DMS53 (cell line): ENCODE measurements at regions not wholly inside any gene's neighbourhood (a gene's known extent, or its start where the extent isn't known, plus 50 kb on each side); places are given as distances from the start of the nearest gene placed in this dataset.
A peak's percentile ranks its signal among the peaks of the same experiment; 100 is the strongest.
"Not testable (repeated sequence)": the region's sequence is repeated elsewhere in the genome, so short reads cannot be mapped to it uniquely, and the experiment has no call there.

ENCODE experiments used
- DNase-seq: peaks from one replicate; lab custom pipeline; 2025; lab: John Stamatoyannopoulos, UW

DNA sequence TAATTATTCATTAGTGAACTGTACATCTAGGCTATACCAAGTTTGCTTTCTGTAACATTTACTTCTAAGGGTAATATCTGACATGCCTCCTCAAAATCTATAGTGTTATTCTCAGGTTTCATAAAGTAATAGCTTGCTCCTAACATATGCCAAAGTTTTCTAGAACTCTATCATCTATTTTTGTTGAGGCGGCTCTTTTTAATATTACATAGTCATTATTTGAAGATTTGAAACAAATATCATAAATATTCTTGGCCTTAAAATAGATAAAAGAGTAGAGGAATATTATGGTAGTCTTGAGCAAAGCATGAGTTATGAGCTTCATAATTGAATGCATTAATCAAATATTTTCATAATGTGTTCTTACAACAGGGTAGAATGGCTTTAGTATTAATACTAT is 327.2 kb upstream of the KCND2 start:
- DNase-seq = no peak

DNA sequence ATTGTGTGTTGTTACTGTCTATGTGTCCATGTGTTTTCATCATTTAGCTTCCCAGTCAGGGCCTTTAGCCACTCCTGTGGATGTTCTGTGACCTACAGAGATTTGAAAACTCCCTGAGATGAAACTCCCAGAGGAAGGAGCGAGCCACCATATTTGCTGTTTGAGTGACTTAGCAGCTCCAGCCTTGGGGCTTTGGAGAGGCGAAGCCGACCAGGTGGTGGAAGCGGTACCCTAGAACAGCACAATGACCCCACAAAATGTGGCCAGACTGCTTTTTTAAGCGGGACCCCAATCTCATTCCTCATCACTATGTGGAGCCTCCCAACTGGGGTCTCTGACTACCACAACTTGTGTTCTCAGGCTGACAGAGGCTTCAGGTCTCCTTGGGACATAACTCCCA is 323.9 kb upstream of the KCND2 start:
- DNase-seq = no peak

DNA sequence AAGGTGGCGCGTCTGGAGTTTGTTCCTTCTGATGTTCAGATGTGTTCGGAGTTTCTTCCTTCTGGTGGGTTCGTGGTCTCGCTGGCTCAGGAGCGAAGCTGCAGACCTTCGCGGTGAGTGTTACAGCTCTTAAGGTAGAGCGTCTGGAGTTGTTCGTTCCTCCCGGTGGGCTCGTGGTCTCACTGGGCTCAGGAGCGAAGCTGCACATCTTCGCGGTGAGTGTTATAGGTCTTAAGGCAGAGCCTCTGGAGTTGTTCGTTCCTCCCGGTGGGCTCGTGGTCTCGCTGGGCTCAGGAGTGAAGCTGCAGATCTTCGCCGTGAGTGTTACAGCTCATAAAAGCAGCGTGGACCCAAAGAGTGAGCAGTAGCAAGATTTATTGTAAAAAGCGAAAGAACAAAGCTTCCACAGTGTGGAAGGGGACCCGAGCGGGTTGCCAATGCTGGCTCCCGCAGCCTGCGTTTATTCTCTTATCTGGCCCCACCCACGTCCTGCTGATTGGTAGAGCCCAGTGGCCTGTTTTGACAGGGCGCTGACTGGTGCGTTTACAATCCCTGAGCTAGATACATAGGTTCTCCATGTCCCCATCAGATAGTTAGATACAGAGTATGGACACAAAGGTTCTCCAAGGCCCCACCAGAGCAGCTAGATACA is 322.5 kb upstream of the KCND2 start:
- not testable (repeated sequence) for DNase-seq

DNA sequence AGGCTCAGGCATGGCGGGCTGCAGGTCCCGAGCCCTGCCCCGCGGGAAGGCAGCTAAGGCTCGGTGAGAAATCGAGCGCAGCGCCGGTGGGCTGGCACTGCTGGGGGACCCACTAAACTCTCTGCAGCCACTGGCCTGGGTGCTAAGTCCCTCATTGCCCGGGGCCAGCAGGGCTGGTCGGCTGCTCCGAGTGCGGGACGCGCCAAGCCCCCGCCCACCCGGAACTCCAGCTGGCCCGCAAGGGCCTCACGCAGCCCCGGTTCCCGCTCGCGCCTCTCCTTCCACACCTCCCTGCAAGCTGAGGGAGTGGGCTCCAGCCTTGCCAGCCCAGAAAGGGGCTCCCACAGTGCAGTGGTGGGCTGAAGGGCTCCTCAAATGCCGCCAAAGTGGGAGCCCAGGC is 321.4 kb upstream of the KCND2 start:
- not testable (repeated sequence) for DNase-seq

DNA sequence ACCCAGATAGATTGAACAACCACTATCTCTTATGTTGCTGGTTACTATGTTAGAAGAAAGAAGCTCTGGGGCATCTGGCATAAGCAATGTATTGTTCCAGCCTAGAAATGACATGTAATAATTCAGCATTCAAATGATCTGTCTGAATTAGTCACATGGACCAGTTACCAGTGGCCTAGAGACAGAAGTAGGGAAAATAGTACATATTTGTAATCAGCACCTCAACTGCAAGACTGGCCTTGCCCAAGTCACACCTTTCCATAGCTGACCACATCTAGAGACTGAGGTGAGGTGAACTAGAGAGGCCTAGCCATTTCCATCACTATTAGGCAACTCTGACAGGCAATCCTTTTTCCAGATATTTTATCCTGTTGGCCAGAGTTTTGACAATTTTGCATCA is 315.6 kb upstream of the KCND2 start:
- DNase-seq = no peak

DNA sequence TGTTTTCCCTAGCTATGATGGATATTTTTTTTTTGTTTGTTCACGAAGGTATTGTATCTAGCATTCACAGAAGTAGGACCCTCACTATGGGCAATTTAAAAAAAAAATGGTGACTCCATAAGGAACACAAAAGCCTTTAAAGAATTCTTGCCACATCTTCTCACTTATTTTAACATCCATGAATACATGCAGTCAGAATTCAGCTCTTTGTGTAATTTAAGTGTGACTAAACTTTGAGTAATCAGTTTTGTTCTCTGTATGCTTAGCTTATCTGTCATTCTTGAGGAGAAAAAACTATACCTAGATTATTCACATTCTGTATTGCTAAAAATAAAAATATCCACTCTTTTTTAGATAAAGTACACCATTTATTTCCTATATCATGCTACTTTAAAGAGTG is 313.2 kb upstream of the KCND2 start:
- no peak for DNase-seq

DNA sequence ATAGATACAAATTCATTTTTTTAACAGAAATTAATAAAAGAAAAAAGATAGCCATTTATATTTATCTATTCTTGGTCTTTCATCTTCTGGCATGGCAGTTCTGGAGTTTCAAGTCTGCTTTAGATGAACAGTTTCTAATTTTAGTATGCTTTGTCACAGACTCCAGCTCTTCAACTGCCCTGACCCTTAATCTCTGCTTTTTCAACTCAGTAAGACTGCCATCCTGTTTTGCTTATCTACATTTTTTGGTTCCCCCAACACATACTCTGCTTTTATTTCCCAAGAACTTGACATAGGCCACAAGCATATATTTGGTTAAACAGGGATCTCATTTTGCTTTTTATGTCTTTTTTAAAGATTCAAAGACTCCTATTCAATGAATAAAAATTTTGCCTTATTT is 309.3 kb upstream of the KCND2 start:
- DNase-seq = no peak

DNA sequence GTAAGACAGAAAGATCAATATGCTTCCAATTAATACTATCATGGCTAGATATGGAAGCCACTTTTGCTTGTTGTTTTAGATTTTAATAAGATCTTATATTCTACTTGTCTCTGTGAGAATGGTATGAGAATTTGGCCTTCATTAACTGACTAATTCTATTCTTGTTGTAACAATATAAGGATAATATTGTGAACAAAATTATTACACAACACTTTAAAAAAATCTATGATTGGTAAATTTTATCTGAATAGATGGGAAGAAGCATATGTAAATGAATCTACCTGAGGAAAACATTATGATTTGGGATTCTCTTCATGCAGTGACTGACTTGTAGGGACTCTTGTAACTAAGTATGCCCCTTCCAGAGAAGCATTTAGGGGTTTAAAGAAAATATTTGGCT is 308.9 kb upstream of the KCND2 start:
- no peak for DNase-seq

DNA sequence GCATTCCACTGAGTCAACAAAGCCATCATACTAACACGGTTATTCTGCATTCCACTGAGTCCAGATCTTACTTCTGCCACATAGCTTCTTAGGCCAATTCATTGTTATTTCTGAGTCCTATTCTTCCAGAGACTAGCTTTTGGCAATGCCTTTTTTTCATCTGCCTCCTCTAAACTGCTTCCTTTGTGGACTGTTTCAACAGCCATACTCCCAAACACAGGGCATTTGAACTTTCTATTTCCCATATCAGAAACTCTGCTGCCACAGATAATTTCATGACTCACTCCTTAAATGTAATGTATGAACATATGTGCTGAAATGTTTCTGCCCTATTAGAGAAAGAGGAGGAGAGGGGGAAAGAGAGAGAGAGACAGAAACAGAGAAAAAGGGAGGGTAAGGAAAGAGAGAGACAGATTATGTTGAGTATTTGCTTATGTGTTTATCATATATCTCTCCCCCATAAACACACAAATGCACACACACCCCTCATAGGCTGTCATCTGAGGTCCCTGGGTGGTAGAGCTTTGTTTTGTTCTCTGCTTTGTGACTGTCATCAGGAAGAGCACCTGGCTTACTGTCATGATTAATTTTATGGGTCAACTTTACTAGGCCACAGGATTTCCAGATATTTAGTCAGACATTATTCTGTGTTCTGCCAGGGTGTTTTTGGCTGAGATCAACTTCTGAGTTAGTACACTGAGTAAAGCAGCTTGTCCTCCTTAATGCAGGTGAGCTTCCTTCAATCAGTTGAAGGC is 308.0 kb upstream of the KCND2 start:
- no peak for DNase-seq

DNA sequence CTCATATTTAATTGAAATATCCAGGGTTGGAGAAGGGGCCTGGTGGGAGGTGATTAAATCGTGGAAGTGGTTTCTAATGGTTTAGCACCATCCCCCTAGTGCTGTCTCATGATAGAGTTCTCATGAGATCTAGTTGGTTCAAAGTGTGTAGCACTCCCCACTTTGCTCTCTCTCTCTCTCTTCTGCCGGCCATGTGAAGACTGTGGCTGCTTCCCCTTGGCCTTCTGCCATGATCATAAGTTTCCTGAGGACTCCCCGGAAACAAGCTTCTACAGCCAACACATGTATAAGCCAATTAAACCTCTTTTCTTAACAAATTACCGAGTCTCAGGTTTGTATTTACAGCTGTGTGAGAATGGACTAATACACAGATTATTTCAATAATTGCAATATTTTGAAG is 305.8 kb upstream of the KCND2 start:
- peak; percentile 10 for DNase-seq

DNA sequence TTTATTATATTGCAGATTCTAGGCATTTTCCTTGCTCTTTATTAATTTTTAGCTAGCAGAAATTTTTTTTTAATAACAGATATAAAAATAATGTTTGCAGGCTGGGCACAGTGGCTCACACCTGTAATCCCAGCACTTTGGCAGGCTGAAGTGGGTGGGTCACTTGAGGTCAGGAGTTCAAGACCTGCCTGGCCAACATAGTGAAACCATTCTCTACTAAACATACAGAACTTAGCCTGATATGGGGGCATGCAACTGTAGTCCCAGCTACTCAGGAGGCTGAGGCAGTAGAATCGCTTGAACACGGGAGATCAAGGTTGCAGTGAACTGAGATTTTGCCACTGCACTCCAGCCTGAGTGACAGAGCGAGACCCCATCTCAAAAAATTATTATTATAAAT is 304.6 kb upstream of the KCND2 start:
- DNase-seq = not testable (repeated sequence)

DNA sequence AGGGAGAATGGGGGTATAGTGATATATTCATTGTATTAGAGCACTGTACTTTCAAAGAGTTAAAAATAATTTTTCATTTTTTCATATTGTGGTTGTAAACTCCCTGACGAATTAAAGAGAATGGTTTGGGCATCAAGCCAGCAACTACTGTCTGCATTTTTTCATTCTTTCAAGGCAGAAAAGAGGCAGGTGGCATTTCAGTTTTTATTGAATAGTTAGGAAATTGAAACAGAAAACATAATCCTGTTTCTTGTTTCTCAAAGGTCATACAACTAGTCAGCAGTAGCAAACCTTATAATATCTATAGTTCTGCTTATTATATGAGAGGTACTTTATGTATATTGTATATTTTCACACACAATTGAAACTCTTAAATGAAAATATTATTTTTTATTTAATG is 303.9 kb upstream of the KCND2 start:
- no peak for DNase-seq

DNA sequence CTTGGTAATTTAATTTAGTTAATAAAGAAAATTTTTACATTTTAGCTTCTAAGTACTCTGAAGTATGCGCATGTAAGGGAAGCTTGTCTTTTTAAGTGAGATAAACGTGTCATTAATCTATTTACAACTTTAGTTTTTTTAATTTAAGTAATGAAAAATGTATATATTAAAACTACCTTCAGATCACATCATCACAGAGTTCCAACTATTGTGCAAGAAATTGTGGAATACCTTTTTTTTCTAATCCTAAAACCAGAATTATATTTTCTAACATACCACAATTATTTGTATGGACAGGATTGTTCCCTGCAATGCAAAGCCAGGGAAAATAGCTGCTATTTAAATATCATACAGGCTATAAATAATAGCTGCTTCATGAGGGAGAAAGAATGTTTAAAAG is 303.2 kb upstream of the KCND2 start:
- no peak for DNase-seq

DNA sequence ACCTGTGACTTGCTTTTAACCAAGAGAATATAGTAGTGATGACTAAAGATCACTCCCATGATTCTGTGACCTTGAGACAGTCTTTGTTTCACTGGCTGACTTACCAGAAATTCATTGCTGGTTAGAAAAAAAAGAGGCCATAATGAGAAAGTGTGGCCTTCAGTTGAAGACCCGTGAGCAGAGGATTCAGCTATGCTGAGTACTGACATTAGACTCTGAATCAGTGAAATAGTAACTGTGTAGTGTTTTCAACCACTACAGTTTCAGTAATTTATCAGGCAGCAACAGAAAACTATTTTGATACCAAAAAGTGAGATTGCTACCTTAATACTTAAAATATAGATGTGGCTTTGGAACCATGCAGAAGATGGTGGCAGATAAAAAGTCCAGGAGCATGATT is 298.0 kb upstream of the KCND2 start:
- no peak for DNase-seq

DNA sequence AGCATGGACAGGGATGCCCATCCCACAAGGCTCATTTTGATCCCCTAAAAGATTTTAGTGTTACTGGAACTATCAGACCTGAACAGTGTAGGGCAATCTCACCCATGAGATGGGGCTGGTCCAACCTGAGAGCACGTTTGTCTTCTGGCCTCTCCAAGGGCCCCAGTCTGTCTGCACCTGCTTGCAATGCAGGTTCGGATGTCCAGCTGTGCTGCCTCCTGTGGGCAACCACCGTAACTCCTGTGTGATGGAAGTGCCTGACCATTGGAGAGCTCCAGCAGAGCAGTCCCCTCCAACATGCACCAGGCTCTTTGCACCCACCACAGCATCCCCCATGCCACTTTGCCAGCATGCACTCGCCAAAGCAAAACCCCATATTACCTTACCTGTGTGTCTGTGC is 290.1 kb upstream of the KCND2 start:
- no peak for DNase-seq

DNA sequence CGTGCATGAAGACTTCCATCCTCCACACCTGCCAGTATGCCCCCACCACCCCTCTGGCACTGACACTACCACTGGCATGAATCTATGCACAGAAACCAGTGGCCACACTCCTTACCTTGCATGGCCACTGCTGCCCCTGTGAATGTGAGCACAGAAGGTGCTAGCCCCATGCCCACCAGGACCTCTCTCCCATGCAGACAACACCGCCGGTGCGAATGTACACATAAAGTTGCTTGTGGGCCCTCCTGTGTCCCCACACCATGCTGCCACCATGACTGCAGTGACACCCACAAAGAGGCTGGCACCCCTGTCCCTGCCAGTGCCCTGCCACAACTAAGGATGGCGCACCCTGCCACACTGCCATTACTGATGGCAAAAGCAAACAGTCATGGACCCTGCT is 289.5 kb upstream of the KCND2 start:
- no peak for DNase-seq

DNA sequence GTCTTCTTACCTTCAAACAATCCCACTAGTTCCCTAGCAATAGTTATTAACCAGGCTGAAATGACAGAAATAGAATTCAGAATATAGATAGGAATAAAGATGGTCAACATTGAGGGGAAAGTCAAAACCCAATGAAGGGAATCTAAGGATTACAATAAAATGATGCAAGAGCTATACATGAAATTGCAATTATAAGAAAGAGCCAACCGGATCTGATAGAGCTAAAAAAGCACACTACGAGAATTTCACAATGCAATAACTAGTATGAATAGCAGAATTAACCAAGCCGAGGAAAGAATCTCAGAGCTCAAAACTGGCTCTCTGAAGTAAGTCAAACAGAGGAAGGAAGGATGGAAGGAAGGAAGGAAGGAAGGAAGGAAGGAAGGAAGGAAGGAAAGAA is 288.7 kb upstream of the KCND2 start:
- DNase-seq = no peak

DNA sequence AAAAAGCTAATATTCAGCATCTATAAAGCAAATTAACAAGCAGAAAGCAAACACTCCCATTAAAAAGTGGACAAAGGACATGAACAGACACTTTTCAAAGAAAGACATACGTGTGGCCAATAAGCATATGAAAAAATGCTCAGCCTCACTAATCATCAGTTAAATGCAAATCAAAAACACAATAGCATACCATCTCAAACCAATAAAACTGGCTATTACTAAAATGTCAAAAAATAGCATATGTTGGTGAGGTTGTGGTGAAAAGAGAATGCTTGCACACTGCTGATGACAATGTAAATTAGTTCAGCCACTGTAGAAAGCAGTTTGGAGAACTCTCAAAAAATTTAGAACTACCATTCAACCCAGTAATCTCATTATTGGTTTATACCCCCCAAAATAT is 284.6 kb upstream of the KCND2 start:
- DNase-seq = no peak

DNA sequence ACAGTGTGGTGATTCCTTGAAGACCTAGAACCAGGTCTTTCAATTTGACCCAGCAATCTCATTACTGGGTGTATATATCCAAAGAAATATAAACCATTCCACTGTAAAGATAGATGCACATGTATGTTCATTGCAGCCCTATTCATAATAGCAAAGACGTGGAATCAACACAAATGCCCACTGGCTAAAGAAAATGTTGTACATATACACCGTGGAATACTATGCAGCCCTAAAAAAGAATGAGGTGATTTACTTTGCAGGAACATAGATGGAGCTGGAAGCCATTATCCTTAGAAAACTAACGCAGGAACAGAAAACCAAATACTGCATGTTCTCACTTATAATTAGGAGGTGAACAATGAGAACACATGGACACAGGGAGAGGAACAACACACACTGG is 278.0 kb upstream of the KCND2 start:
- no peak for DNase-seq

DNA sequence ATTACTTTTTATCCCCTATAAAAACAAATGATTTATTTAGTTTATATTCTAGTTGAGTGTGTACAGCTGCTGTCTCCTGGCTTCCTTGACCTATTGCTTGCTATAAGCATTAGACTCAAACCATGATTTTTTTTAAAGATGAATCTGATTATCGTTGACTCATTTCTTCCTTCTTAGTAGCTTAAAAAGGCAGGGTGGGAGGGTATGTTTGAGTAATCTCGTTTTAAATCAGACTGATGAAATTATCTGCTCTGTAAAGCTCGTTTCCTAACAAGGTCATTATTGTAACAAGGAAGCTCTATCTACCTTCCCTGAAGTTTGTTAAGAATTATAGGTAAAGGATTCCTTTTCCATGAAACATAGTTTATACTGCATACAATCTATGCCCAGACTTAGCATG is 276.3 kb upstream of the KCND2 start:
- no peak for DNase-seq

DNA sequence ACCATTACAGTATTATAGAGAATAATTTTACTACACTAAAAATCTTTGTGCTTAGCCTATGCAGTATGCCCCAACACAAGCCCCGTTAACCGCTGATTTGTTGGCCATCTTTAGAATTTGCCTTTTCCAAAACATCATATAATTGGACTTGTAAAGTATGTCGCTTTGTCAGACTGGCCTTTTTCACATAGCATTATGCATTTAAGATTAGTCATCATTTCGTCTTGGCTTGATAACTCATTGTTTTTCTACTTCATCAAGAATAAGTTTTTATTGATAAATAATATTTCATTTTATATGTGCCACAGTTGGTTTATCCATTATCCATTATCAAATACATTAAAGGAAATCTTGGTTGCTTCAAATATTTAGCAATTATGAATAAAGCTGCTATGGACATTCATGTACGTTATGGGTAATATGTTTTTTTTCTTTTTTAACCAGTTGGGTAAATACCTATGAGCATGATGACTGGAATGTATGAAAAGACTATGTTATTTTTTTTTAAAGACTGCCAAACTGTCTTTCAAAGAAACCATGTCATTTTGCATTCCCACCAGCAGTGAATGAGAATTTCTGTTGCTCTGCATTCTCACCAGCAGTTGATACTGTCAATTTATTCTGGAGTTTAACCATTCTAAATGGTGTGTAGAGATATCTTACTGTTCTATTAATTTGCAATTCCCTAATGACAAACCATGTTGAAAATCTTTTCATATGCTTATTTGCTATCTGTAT is 273.1 kb upstream of the KCND2 start:
- no peak for DNase-seq

DNA sequence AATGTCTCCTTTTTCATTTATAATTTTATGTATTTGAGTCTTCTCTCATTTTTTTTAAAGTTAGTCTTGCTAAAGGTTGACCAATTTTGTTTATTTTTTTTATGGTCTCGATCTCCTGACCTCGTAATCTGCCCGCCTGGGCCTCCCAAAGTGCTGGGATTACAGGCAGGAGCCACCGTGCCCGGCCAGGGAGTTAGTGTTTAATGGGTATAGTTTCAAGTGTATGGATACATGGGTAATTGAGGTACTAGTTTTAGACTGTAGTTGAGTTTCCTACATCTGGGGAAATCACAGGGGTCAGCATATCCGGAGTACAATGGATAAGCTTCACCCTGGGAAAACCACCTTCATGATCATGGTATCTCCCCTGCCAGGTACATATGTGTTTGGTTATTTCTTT is 267.3 kb upstream of the KCND2 start:
- no peak for DNase-seq

DNA sequence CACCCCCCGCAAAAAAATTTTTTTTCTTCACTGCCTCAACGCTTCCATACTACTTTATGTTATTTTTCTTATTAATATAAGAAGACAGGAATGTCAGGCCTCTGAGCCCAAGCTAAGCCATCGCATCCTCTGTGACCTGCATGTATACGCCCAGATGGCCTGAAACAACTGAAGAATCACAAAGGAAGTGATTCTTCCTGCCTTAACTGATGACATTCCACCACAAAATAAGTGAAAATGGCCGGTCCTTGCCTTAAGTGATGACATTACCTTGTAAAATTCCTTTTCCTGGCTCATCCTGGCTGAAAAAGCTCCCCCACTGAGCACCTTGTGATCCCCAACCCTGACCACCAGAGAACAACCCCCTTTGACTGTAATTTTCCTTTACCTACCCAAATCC is 258.7 kb upstream of the KCND2 start:
- not testable (repeated sequence) for DNase-seq
